A673 (cell line): ENCODE measurements at regions not wholly inside any gene's neighbourhood (a gene's known extent, or its start where the extent isn't known, plus 50 kb on each side); places are given as distances from the start of the nearest gene placed in this dataset.

Source experiments
- CTCF ChIP-seq: fragments of 300-800, 200-600 bp; sonication (generic); conservative IDR thresholded peaks from 2 replicates; pipeline ENCODE4 v1.5.1; 2017; ENCODE audit warnings: low read depth, mild to moderate bottlenecking, antibody characterized with exemption, low read length, moderate library complexity, mixed read lengths
- EZH2 ChIP-seq: fragments of 200-600 bp; sonication (generic); IDR thresholded peaks from 2 replicates; pipeline ENCODE4 v1.6.1; 2017; ENCODE audit warnings: borderline replicate concordance, low read depth, mild to moderate bottlenecking, mixed read lengths, antibody characterized with exemption, low read length; ENCODE audit not compliant: poor library complexity, severe bottlenecking

GRCh38 chr9:94029932-94030317 is 54.3 kb upstream of the PTPDC1 start:
- no peak for TF ChIP-seq CTCF
- TF ChIP-seq EZH2 = no peak
